DND-41 (cell line): ENCODE measurements at regions not wholly inside any gene's neighbourhood (a gene's known extent, or its start where the extent isn't known, plus 50 kb on each side); places are given as distances from the start of the nearest gene placed in this dataset.
"Not testable (repeated sequence)": the region's sequence is repeated elsewhere in the genome, so short reads cannot be mapped to it uniquely, and the experiment has no call there.

Source experiments
- ATAC-seq: fragments of 200-7000 bp; cut with Tn5 transposase; 3 replicates; pipeline ENCODE4 v1.9.1; 2021; ENCODE audit warnings: low read depth; ENCODE audit not compliant: insufficient read depth
- DNase-seq: peaks from one replicate; pipeline ENCODE4 v3.0.0-alpha.2; 2020
- H2AFZ ChIP-seq: 2 replicates; pipeline ENCODE4 v1.6.0; 2012; ENCODE audit warnings: low read depth, low read length
- H3K27ac ChIP-seq: 2 replicates; pipeline ENCODE4 v1.5.1; 2012; ENCODE audit warnings: low read length, inconsistent platforms
- H3K27me3 ChIP-seq: fragments of 200-600 bp; sonication (generic); 2 replicates; pipeline ENCODE4 v1.6.0; 2012; ENCODE audit warnings: low read length, mild to moderate bottlenecking, inconsistent platforms; ENCODE audit not compliant: insufficient read depth, poor library complexity
- H3K36me3 ChIP-seq: 2 replicates; pipeline ENCODE4 v1.5.1; 2012; ENCODE audit warnings: low read length, inconsistent platforms; ENCODE audit not compliant: insufficient read depth
- H3K4me1 ChIP-seq: 2 replicates; pipeline ENCODE4 v1.5.1; 2012; ENCODE audit warnings: mild to moderate bottlenecking, low read length; ENCODE audit not compliant: insufficient read depth
- H3K4me2 ChIP-seq: 2 replicates; pipeline ENCODE4 v1.6.0; 2012; ENCODE audit warnings: mild to moderate bottlenecking, moderate library complexity, low read length, inconsistent platforms; ENCODE audit not compliant: insufficient read depth
- H3K4me3 ChIP-seq, 2 experiments: fragments of 200-600 bp in 1 of 2; shearing (Covaris generic) in 1 of 2; 2 replicates each; pipeline ENCODE4 v1.5.1; 2012 to 2016; ENCODE audit warnings: inconsistent platforms in 2 of 2, low read length in 2 of 2, mild to moderate bottlenecking in 2 of 2, low read depth in 1 of 2, moderate library complexity in 1 of 2
- H3K79me2 ChIP-seq: 2 replicates; pipeline ENCODE4 v1.6.0; 2012; ENCODE audit warnings: low read length, inconsistent platforms; ENCODE audit not compliant: insufficient read depth
- H3K9ac ChIP-seq: 2 replicates; pipeline ENCODE4 v1.6.0; 2012; ENCODE audit warnings: low read depth, mild to moderate bottlenecking, inconsistent platforms, low read length, moderate library complexity
- H3K9me3 ChIP-seq: 2 replicates; pipeline ENCODE4 v1.5.1; 2012; ENCODE audit warnings: low read length, moderate library complexity, mild to moderate bottlenecking, inconsistent platforms; ENCODE audit not compliant: insufficient read depth, severe bottlenecking
- H4K20me1 ChIP-seq: 2 replicates; pipeline ENCODE4 v1.6.0; 2012; ENCODE audit warnings: low read length; ENCODE audit not compliant: insufficient read depth
- CTCF ChIP-seq: IDR thresholded peaks from 2 replicates; pipeline ENCODE4 v1.5.1; 2012; ENCODE audit warnings: borderline replicate concordance, low read length, moderate library complexity, mild to moderate bottlenecking; ENCODE audit not compliant: poor library complexity, severe bottlenecking; ENCODE audit errors: extremely low read depth
- EZH2 ChIP-seq: IDR thresholded peaks from 3 replicates; pipeline ENCODE4 v1.6.1; 2012; ENCODE audit warnings: borderline replicate concordance, low read depth, mild to moderate bottlenecking, moderate library complexity, low read length, inconsistent platforms; ENCODE audit not compliant: severe bottlenecking

- TF ChIP-seq CTCF (no peak), EZH2 (no peak)
- DNase-seq: no peak
- no peak for ATAC-seq
- Histone ChIP-seq H3K4me2 (no peak overlapping the region), H3K79me2 (no peaks in the 10 kb centered on the region), H3K36me3 (no peaks in the 10 kb centered on the region), H3K4me1 (peaks cover 37% of the 10 kb centered on the region), H3K9ac (no peak overlapping the region), H3K27me3 (no peaks in the 10 kb centered on the region), H4K20me1 (no peaks in the 10 kb centered on the region), H3K9me3 (no peaks in the 10 kb centered on the region), H3K27ac (no peak overlapping the region), H3K4me3 (no peak overlapping the region), H2AFZ (no peak overlapping the region)
Measured at GRCh38 chr7:142506601-142507000, 242.7 kb upstream of the PRSS1 start.

GRCh38 chr7:142503949-142504348 lies 245.3 kb upstream of the PRSS1 start:
- H3K4me2 ChIP-seq, H3K27ac ChIP-seq, H3K9ac ChIP-seq, H3K36me3 ChIP-seq, H3K27me3 ChIP-seq, H2AFZ ChIP-seq, H3K4me3 ChIP-seq, ATAC-seq, H4K20me1 ChIP-seq, H3K9me3 ChIP-seq, DNase-seq: not testable (repeated sequence)
- peaks cover 13% of the 10 kb centered on the region for H3K79me2 ChIP-seq
- H3K4me1 ChIP-seq: peaks cover 56% of the 10 kb centered on the region

DNA sequence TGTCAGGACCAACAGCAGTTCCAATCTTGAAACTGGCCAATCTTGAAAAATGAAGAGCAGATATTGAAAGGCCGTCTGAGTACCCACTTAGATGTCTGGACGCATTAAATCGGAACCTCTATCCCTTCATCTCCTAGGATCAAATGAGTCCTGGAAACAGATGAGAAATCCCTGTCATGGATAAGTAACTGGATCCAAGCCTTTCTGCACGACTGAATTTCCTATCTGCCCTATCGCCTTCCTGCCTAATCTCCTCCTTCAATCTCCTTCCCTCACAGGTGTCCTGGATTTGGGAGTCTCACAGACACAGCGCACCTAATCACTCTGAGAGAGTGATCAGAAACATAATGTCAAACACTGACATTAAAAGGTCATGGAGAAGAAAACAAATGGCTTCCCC lies 245.2 kb upstream of the PRSS58 start:
- ATAC-seq (no peak), DNase-seq (no peak)
- H4K20me1 ChIP-seq: no peaks in the 10 kb centered on the region
- no peak overlapping the region for H3K9ac ChIP-seq
- no peak overlapping the region for H2AFZ ChIP-seq
- H3K9me3 ChIP-seq: no peaks in the 10 kb centered on the region
- H3K27ac ChIP-seq: no peak overlapping the region
- H3K36me3 ChIP-seq: no peaks in the 10 kb centered on the region
- H3K4me2 ChIP-seq: no peak overlapping the region
- peaks cover 56% of the 10 kb centered on the region for H3K4me1 ChIP-seq
- TF ChIP-seq EZH2: no peak
- no peak for TF ChIP-seq CTCF
- H3K79me2 ChIP-seq: peaks cover 22% of the 10 kb centered on the region
- no peak overlapping the region for H3K4me3 ChIP-seq
- H3K27me3 ChIP-seq: no peaks in the 10 kb centered on the region

GRCh38 chr7:142501434-142501833 lies 243.6 kb upstream of the PRSS58 start:
- no peak for DNase-seq
- Histone ChIP-seq H2AFZ (no peak overlapping the region), H3K4me1 (peaks cover 61% of the 10 kb centered on the region), H3K9ac (no peak overlapping the region), H3K36me3 (no peaks in the 10 kb centered on the region), H4K20me1 (no peaks in the 10 kb centered on the region), H3K27ac (peak overlapping the region; percentile 53; the same call in 1 of the 2 replicates), H3K79me2 (peaks cover 28% of the 10 kb centered on the region), H3K9me3 (no peaks in the 10 kb centered on the region), H3K4me3 (no peak overlapping the region), H3K27me3 (no peaks in the 10 kb centered on the region), H3K4me2 (no peak overlapping the region)
- TF ChIP-seq EZH2: no peak
- TF ChIP-seq CTCF: no peak
- no peak for ATAC-seq
